Keratinocyte (primary cell): ENCODE measurements at regions not wholly inside any gene's neighbourhood (a gene's known extent, or its start where the extent isn't known, plus 50 kb on each side); places are given as distances from the start of the nearest gene placed in this dataset.

ENCODE experiments used
- DNase-seq: peaks from one replicate; pipeline ENCODE4 v3.0.0-alpha.2; 2011; ENCODE audit warnings: low read depth, missing footprints, low spot score
- FAIRE-seq: peaks from 2 replicates; lab custom pipeline; 2011; peaks lifted over from hg19 to GRCh38; lab: Jason Lieb, UNC
- H2AFZ ChIP-seq: 2 replicates; pipeline ENCODE4 v1.6.0; 2012; ENCODE audit warnings: low read length, control low read depth, inconsistent platforms; ENCODE audit not compliant: control insufficient read depth
- H3K27ac ChIP-seq: 2 replicates; pipeline ENCODE4 v1.5.1; 2011; ENCODE audit warnings: low read length; ENCODE audit not compliant: control insufficient read depth, insufficient read depth
- H3K27me3 ChIP-seq: 3 replicates; pipeline ENCODE4 v1.6.0; 2011; ENCODE audit warnings: low read length; ENCODE audit not compliant: control insufficient read depth, insufficient read depth; ENCODE audit errors: extremely low read depth
- H3K36me3 ChIP-seq, 2 experiments: 2 replicates in 1 of 2; 3 replicates in 1 of 2; pipeline ENCODE4 v1.5.1; 2011; ENCODE audit warnings: low read length in 2 of 2, mild to moderate bottlenecking in 1 of 2; ENCODE audit not compliant: control insufficient read depth in 2 of 2, insufficient read depth in 2 of 2; ENCODE audit errors: extremely low read depth in 1 of 2
- H3K4me1 ChIP-seq: 3 replicates; pipeline ENCODE4 v1.5.1; 2011; ENCODE audit warnings: low read length; ENCODE audit not compliant: control insufficient read depth, insufficient read depth; ENCODE audit errors: extremely low read depth
- H3K4me2 ChIP-seq: 3 replicates; pipeline ENCODE4 v1.6.0; 2011; ENCODE audit warnings: low read depth, low read length; ENCODE audit not compliant: control insufficient read depth, insufficient read depth; ENCODE audit errors: extremely low read depth
- H3K4me3 ChIP-seq, 3 experiments: fragments of 200-600 bp in 1 of 3; sonication (generic) in 1 of 3; 2 replicates in 2 of 3; 3 replicates in 1 of 3; pipeline ENCODE4 v1.5.1; 2011 to 2016; ENCODE audit warnings: low read length in 3 of 3, mild to moderate bottlenecking in 3 of 3, control low read depth in 2 of 3, inconsistent platforms in 1 of 3, low read depth in 1 of 3, mixed read lengths in 1 of 3, mixed run types in 1 of 3, moderate library complexity in 1 of 3; ENCODE audit not compliant: control insufficient read depth in 2 of 3, insufficient read depth in 2 of 3; ENCODE audit errors: extremely low read depth in 1 of 3
- H3K79me2 ChIP-seq: 2 replicates; pipeline ENCODE4 v1.6.0; 2012; ENCODE audit warnings: low read length; ENCODE audit not compliant: control insufficient read depth, insufficient read depth
- H3K9ac ChIP-seq: 3 replicates; pipeline ENCODE4 v1.6.0; 2011; ENCODE audit warnings: low read length; ENCODE audit not compliant: control insufficient read depth, insufficient read depth; ENCODE audit errors: extremely low read depth
- H3K9me1 ChIP-seq: 3 replicates; pipeline ENCODE4 v1.6.0; 2011; ENCODE audit warnings: low read length; ENCODE audit not compliant: control insufficient read depth, insufficient read depth; ENCODE audit errors: extremely low read depth
- H3K9me3 ChIP-seq: 2 replicates; pipeline ENCODE4 v1.5.1; 2012; ENCODE audit warnings: low read depth, low read length; ENCODE audit not compliant: control insufficient read depth
- H4K20me1 ChIP-seq: 3 replicates; pipeline ENCODE4 v1.6.0; 2011; ENCODE audit warnings: low read length; ENCODE audit not compliant: control insufficient read depth, insufficient read depth; ENCODE audit errors: extremely low read depth
- EZH2 ChIP-seq: IDR thresholded peaks from one replicate; pipeline ENCODE4 v1.6.1; 2012; ENCODE audit warnings: inconsistent platforms, mild to moderate bottlenecking, low read length, moderate library complexity
- dilution Hi-C: fragments of 300-500 bp; cut with MboI; formaldehyde crosslinking; loops from one replicate; pipeline ENCODE4 v1.7.0; 2020; ENCODE audit warnings: low sequenced_read_pairs; ENCODE audit not compliant: extremely low pct_ligation_motif_present
- TF ChIP-seq, protein P1 (sequence below), 3 experiments: IDR thresholded peaks in 1 of 3; conservative IDR thresholded peaks in 1 of 3; optimal IDR thresholded peaks in 1 of 3; 2 replicates in 2 of 3; 3 replicates in 1 of 3; pipeline versions ENCODE3 to v1.5.1; 2011; ENCODE audit warnings: low read length in 3 of 3, mild to moderate bottlenecking in 3 of 3, moderate library complexity in 2 of 3, control low read depth in 1 of 3, inconsistent platforms in 1 of 3; ENCODE audit not compliant: insufficient read depth in 2 of 3; ENCODE audit errors: extremely low read depth in 1 of 3

DNA sequence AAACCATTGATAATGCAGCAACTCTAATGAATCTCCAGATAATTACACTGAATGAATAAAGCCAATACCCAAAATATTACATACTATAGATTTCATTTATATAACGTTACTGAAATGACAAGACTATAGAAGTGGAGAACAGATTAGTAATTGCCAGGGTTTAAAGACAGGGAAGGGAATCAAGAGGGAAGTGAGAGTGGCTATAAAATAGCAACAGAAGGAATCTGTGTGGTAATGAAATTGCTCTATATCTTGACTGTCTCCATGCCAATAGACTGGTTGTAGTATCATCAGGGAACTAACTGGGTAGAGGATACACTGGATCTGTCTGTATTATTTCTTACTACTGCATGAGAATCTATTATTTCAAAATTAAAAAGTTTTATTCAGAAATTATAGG is 396.5 kb upstream of the RPS23 start:
- TF ChIP-seq, protein P1, sequence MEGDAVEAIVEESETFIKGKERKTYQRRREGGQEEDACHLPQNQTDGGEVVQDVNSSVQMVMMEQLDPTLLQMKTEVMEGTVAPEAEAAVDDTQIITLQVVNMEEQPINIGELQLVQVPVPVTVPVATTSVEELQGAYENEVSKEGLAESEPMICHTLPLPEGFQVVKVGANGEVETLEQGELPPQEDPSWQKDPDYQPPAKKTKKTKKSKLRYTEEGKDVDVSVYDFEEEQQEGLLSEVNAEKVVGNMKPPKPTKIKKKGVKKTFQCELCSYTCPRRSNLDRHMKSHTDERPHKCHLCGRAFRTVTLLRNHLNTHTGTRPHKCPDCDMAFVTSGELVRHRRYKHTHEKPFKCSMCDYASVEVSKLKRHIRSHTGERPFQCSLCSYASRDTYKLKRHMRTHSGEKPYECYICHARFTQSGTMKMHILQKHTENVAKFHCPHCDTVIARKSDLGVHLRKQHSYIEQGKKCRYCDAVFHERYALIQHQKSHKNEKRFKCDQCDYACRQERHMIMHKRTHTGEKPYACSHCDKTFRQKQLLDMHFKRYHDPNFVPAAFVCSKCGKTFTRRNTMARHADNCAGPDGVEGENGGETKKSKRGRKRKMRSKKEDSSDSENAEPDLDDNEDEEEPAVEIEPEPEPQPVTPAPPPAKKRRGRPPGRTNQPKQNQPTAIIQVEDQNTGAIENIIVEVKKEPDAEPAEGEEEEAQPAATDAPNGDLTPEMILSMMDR (optimal IDR thresholded peaks at IDR 0.05 in 1 of 3, IDR thresholded peaks at IDR 0.05 in 1 of 3, conservative IDR thresholded peaks at IDR 0.05 in 1 of 3; ENCODE audit: extremely low read depth in 1 of 3, insufficient read depth in 2 of 3, low read length in 3 of 3) = no peak
- no peak for TF ChIP-seq EZH2
- H3K9ac ChIP-seq = no peak overlapping the region
- no peaks in the 10 kb centered on the region for H3K9me3 ChIP-seq
- no peaks in the 10 kb centered on the region for H3K79me2 ChIP-seq
- DNase-seq = no peak
- no peak overlapping the region for H2AFZ ChIP-seq
- H4K20me1 ChIP-seq = no peaks in the 10 kb centered on the region
- FAIRE-seq = no peak
- H3K36me3 ChIP-seq = no peaks in the 10 kb centered on the region
- no peak overlapping the region for H3K27ac ChIP-seq
- no peak overlapping the region for H3K4me2 ChIP-seq
- H3K4me1 ChIP-seq = no peaks in the 10 kb centered on the region
- no peaks in the 10 kb centered on the region for H3K27me3 ChIP-seq
- H3K4me3 ChIP-seq = no peak overlapping the region
- H3K9me1 ChIP-seq = no peaks in the 10 kb centered on the region
- dilution Hi-C loops = no loop called here

DNA sequence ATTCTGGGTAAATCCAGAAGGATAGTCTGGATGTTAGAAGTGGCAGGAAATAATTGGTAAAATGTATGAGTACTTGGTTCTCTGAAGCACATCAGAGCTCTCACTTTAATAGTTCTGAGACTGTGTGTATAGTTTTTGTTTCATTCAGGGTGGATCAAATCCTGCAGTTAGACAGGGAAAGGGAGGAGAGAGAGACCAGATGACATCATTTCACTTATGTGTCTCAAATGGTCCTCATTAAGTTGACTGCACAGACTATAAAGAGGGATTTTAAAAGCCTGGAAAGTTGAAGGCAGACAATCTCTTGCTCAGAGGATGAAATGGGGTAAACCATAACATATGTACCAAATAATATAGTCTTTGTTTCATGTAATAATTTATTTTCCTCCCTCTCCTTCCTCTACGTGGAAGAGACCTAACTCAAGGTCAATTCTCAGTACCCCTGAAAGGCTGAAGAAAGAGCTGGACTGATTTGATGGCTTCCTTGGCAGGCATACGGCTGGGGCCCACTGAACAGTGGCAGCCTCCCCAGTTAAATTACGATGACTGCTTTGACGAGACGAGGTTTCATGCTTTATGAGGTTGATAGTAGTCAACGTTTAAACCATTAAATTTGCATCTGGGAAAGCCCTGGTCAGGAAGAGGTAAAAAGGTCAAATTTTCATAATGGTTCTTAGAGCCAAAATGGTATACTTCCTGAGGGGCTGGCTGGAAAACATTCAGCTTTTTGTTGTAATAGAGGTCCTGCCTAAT is 395.1 kb upstream of the RPS23 start:
- H3K27me3 ChIP-seq = no peaks in the 10 kb centered on the region
- H3K4me2 ChIP-seq = no peak overlapping the region
- no peak overlapping the region for H2AFZ ChIP-seq
- TF ChIP-seq, protein P1 (optimal IDR thresholded peaks at IDR 0.05 in 1 of 3, IDR thresholded peaks at IDR 0.05 in 1 of 3, conservative IDR thresholded peaks at IDR 0.05 in 1 of 3; ENCODE audit: extremely low read depth in 1 of 3, insufficient read depth in 2 of 3, low read length in 3 of 3) = no peak
- no peak for TF ChIP-seq EZH2
- H3K79me2 ChIP-seq = no peaks in the 10 kb centered on the region
- H4K20me1 ChIP-seq = no peaks in the 10 kb centered on the region
- H3K9ac ChIP-seq = no peak overlapping the region
- H3K36me3 ChIP-seq = no peaks in the 10 kb centered on the region
- no peak for FAIRE-seq
- dilution Hi-C loops = no loop called here
- no peak overlapping the region for H3K27ac ChIP-seq
- H3K9me3 ChIP-seq = no peaks in the 10 kb centered on the region
- no peaks in the 10 kb centered on the region for H3K9me1 ChIP-seq
- H3K4me3 ChIP-seq = no peak overlapping the region
- DNase-seq = no peak
- no peaks in the 10 kb centered on the region for H3K4me1 ChIP-seq
